Stomach (tissue), 4 donors: ENCODE measurements at regions not wholly inside any gene's neighbourhood (a gene's known extent, or its start where the extent isn't known, plus 50 kb on each side); places are given as distances from the start of the nearest gene placed in this dataset.

Experiments used
- EP300 ChIP-seq: sonication (generic); formaldehyde crosslinking; IDR thresholded peaks from one replicate; pipeline ENCODE4 v1.6.1; 2017; ENCODE audit warnings: antibody characterized with exemption
- POLR2A ChIP-seq, 4 donors: fragments of 450-650 bp; IDR thresholded peaks; one replicate each; pipeline ENCODE4 v1.6.1; 2016; ENCODE audit warnings: antibody characterized with exemption in 4 of 4, control low read depth in 2 of 4, mild to moderate bottlenecking in 1 of 4, moderate library complexity in 1 of 4
- POLR2AphosphoS5 ChIP-seq, 3 donors: sonication (generic); formaldehyde crosslinking; IDR thresholded peaks; one replicate each; pipeline ENCODE4 v1.6.1; 2016; ENCODE audit warnings: antibody characterized with exemption in 3 of 3
- TF ChIP-seq, protein P1 (sequence below), 7 experiments: fragments of 450-650 bp in 4 of 7; fragments of 200-600 bp in 3 of 7; sonication (generic) in 3 of 7; IDR thresholded peaks; one replicate each; pipeline ENCODE4 v1.5.1; 2016 to 2019; ENCODE audit warnings: antibody characterized with exemption in 7 of 7, control low read depth in 2 of 7, mild to moderate bottlenecking in 1 of 7

DNA sequence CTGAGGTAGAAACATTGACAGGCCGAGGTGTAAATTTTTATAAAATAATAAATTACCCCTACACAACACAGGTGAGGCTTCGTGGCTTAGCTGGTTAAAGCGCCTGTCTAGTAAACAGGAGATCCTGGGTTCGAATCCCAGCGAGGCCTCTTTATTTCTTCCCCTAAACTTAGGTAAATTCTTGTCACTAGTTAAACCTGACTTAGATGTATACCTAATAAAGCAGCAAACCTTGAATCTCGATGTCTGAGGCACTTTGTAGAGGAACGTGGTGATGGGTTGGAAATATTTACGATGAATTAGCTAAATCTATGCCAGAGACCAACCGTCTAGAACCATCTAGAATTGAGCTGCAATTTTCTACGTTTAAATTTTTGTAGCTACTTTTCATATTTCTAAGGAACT, 185.6 kb downstream of the OR2B2 start:
- TF ChIP-seq POLR2A (IDR thresholded peaks at IDR 0.05) (no peak), EP300 (no peak), POLR2AphosphoS5 (IDR thresholded peaks at IDR 0.05) (no peak)
- TF ChIP-seq, protein P1, sequence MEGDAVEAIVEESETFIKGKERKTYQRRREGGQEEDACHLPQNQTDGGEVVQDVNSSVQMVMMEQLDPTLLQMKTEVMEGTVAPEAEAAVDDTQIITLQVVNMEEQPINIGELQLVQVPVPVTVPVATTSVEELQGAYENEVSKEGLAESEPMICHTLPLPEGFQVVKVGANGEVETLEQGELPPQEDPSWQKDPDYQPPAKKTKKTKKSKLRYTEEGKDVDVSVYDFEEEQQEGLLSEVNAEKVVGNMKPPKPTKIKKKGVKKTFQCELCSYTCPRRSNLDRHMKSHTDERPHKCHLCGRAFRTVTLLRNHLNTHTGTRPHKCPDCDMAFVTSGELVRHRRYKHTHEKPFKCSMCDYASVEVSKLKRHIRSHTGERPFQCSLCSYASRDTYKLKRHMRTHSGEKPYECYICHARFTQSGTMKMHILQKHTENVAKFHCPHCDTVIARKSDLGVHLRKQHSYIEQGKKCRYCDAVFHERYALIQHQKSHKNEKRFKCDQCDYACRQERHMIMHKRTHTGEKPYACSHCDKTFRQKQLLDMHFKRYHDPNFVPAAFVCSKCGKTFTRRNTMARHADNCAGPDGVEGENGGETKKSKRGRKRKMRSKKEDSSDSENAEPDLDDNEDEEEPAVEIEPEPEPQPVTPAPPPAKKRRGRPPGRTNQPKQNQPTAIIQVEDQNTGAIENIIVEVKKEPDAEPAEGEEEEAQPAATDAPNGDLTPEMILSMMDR (IDR thresholded peaks at IDR 0.05) = no peak
